Endothelial cell of umbilical vein (primary cell): ENCODE measurements at regions not wholly inside any gene's neighbourhood (a gene's known extent, or its start where the extent isn't known, plus 50 kb on each side); places are given as distances from the start of the nearest gene placed in this dataset.

Experiments
- BruUV-seq: library from RNA; stranded (reverse); fragments of 400-500 nt; replicated peaks from 2 replicates; lab custom pipeline; 2021; lab: Mats Ljungman, UMichigan
- CTCF ChIA-PET: fragments of 300-600, 350-600 bp; sonication (Branson Sonifier 250); formaldehyde crosslinking; loops from one replicate; lab custom pipeline; 2021; ENCODE audit warnings: antibody characterized with exemption, inconsistent platforms; lab: Charles Lee
- POLR2A ChIA-PET: fragments of 300-600, 350-600 bp; sonication (Branson Sonifier 250); formaldehyde crosslinking; loops from one replicate; lab custom pipeline; 2021; ENCODE audit warnings: antibody characterized with exemption, inconsistent platforms; lab: Charles Lee
- DNase-seq: peaks from one replicate; pipeline ENCODE4 v3.0.0-alpha.2; 2011; ENCODE audit warnings: low read depth, low spot score
- FAIRE-seq: peaks from 2 replicates; lab custom pipeline; 2011; peaks lifted over from hg19 to GRCh38; lab: Jason Lieb, UNC
- H2AFZ ChIP-seq: 2 replicates; pipeline ENCODE4 v1.6.0; 2012; ENCODE audit warnings: low read depth, low read length, control low read depth, inconsistent platforms
- H3K27ac ChIP-seq: 2 replicates; pipeline ENCODE4 v1.5.1; 2011; ENCODE audit warnings: low read depth, mild to moderate bottlenecking, control low read depth, low read length, moderate library complexity; ENCODE audit not compliant: insufficient read depth
- H3K27me3 ChIP-seq, 2 experiments: 2 replicates each; pipeline versions ENCODE4 v1.6.0 to v1.6.1; 2011; ENCODE audit warnings: low read length in 2 of 2, mixed read lengths in 1 of 2; ENCODE audit not compliant: control insufficient read depth in 2 of 2, insufficient read depth in 2 of 2
- H3K36me3 ChIP-seq, 2 experiments: 2 replicates in 1 of 2; 3 replicates in 1 of 2; pipeline ENCODE4 v1.5.1; 2011; ENCODE audit warnings: low read length in 2 of 2, mild to moderate bottlenecking in 1 of 2, moderate library complexity in 1 of 2; ENCODE audit not compliant: control insufficient read depth in 2 of 2, insufficient read depth in 2 of 2; ENCODE audit errors: extremely low read depth in 1 of 2
- H3K4me1 ChIP-seq: 3 replicates; pipeline ENCODE4 v1.5.1; 2011; ENCODE audit warnings: mild to moderate bottlenecking, low read length; ENCODE audit not compliant: control insufficient read depth, insufficient read depth; ENCODE audit errors: extremely low read depth
- H3K4me2 ChIP-seq: 2 replicates; pipeline ENCODE4 v1.6.1; 2011; ENCODE audit warnings: low read length, control low read depth, mixed read lengths; ENCODE audit not compliant: insufficient read depth
- H3K4me3 ChIP-seq, 3 experiments: fragments of 200-600 bp in 1 of 3; sonication (generic), shearing (Covaris generic) in 1 of 3; replicated peaks in 1 of 3; 2 replicates each; pipeline ENCODE4 v1.5.1; 2011 to 2016; ENCODE audit warnings: control low read depth in 3 of 3, low read length in 3 of 3, mild to moderate bottlenecking in 2 of 3, inconsistent platforms in 1 of 3, low read depth in 1 of 3, moderate library complexity in 1 of 3; ENCODE audit not compliant: insufficient read depth in 1 of 3
- H3K79me2 ChIP-seq: 2 replicates; pipeline ENCODE4 v1.6.0; 2012; ENCODE audit warnings: low read length, inconsistent platforms; ENCODE audit not compliant: control insufficient read depth, insufficient read depth
- H3K9ac ChIP-seq: replicated peaks from 2 replicates; pipeline ENCODE3; 2011; ENCODE audit warnings: low read length, control low read depth; ENCODE audit not compliant: insufficient read depth; ENCODE audit errors: extremely low read depth
- H3K9me1 ChIP-seq: replicated peaks from 3 replicates; pipeline ENCODE4 v1.6.0; 2011; ENCODE audit warnings: mild to moderate bottlenecking, low read length; ENCODE audit not compliant: control insufficient read depth, insufficient read depth; ENCODE audit errors: extremely low read depth
- H3K9me3 ChIP-seq: replicated peaks from 2 replicates; pipeline ENCODE4 v1.5.1; 2012; ENCODE audit warnings: low read length, inconsistent platforms; ENCODE audit not compliant: control insufficient read depth, insufficient read depth
- H4K20me1 ChIP-seq: replicated peaks from 2 replicates; pipeline ENCODE3; 2011; ENCODE audit warnings: mild to moderate bottlenecking, low read length; ENCODE audit not compliant: control insufficient read depth, insufficient read depth; ENCODE audit errors: extremely low read depth
- EZH2 ChIP-seq: IDR thresholded peaks from 2 replicates; pipeline ENCODE4 v1.6.1; 2012; ENCODE audit warnings: borderline replicate concordance, low read depth, mild to moderate bottlenecking, moderate library complexity, low read length, inconsistent platforms; ENCODE audit not compliant: severe bottlenecking
- FOS ChIP-seq: IDR thresholded peaks from 2 replicates; pipeline ENCODE4 v1.6.1; 2011; ENCODE audit warnings: mild to moderate bottlenecking, low read length, moderate library complexity, borderline replicate concordance; ENCODE audit not compliant: insufficient read depth
- GATA2 ChIP-seq: IDR thresholded peaks from 2 replicates; pipeline ENCODE4 v1.7.0; 2011; ENCODE audit warnings: low read depth, mild to moderate bottlenecking, moderate library complexity, mixed read lengths, low read length; ENCODE audit not compliant: insufficient read length, insufficient read depth
- JUN ChIP-seq: IDR thresholded peaks from 2 replicates; pipeline ENCODE4 v1.6.1; 2011; ENCODE audit warnings: borderline replicate concordance, low read depth; ENCODE audit not compliant: insufficient read length, insufficient read depth
- MAX ChIP-seq: IDR thresholded peaks from 2 replicates; pipeline ENCODE4 v1.6.1; 2011; ENCODE audit not compliant: insufficient read depth, insufficient read length
- MYC ChIP-seq: IDR thresholded peaks from one replicate; pipeline ENCODE4 v1.6.1; 2011; ENCODE audit warnings: mild to moderate bottlenecking, low read depth, low read length
- POLR2A ChIP-seq: IDR thresholded peaks from 2 replicates; pipeline ENCODE4 v1.6.1; 2012; ENCODE audit warnings: low read depth, mild to moderate bottlenecking, control low read depth, low read length
- POLR2AphosphoS5 ChIP-seq: IDR thresholded peaks from 2 replicates; pipeline ENCODE4 v1.6.1; 2012; ENCODE audit warnings: low read depth, mild to moderate bottlenecking, control low read depth, low read length, moderate library complexity; ENCODE audit not compliant: insufficient read depth
- dilution Hi-C: fragments of 300-500 bp; cut with MboI; formaldehyde crosslinking; loops from one replicate; pipeline ENCODE4 v1.15.0; 2019; ENCODE audit warnings: low sequenced_read_pairs; ENCODE audit not compliant: extremely low pct_ligation_motif_present
- intact Hi-C: fragments of 100-400 bp; cut with micrococcal nuclease; formaldehyde crosslinking; loops from one replicate; pipeline ENCODE4 v1.10.0; 2022
- TF ChIP-seq, protein P1 (sequence below), 2 donors: IDR thresholded peaks; 1 replicate in 1 of 2; 2 replicates in 1 of 2; pipeline ENCODE4 v1.5.1; 2011; ENCODE audit warnings: low read length in 2 of 2, mild to moderate bottlenecking in 2 of 2, moderate library complexity in 2 of 2, control low read depth in 1 of 2, inconsistent platforms in 1 of 2, low read depth in 1 of 2; ENCODE audit not compliant: insufficient read depth in 1 of 2; ENCODE audit errors: extremely low read depth in 1 of 2

DNA sequence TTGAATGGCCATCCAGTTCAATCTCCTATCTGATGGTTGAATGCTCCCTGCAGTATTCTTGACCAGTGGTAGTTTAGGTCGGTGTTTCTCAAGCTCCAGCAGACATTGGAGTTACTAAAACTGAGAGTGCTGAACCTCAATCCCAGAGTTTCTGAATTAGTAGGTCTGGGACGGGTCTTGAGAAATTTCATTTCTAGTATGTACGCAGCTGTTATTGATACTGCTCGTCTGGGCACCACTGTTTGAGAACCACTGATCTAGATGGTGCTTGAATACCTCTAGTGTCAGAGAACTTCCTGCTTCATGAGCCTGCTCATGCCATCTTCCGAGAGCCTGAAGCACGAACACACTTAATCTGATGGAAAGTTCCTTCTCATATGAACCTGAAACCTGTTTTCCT lies 99.4 kb upstream of the CREB5 start:
- Histone ChIP-seq H2AFZ (no peak overlapping the region), H4K20me1 (no peaks in the 10 kb centered on the region), H3K27ac (no peak overlapping the region), H3K4me1 (no peaks in the 10 kb centered on the region), H3K27me3 (peaks cover 34 to 49% of the 10 kb centered on the region in 2 experiments), H3K9ac (no peak overlapping the region), H3K4me2 (no peak overlapping the region), H3K4me3 (no peak overlapping the region), H3K79me2 (no peaks in the 10 kb centered on the region), H3K9me1 (no peaks in the 10 kb centered on the region), H3K36me3 (no peaks in the 10 kb centered on the region), H3K9me3 (no peaks in the 10 kb centered on the region)
- intact Hi-C loops: no loop called here
- no peak for FAIRE-seq
- ChIA-PET CTCF (no interaction called here), POLR2A (no interaction called here)
- no TSS peak for BruUV-seq
- no peak for DNase-seq
- dilution Hi-C loops: no loop called here
- TF ChIP-seq MAX (no peak), POLR2A (no peak), EZH2 (no peak), POLR2AphosphoS5 (no peak), FOS (no peak)
- TF ChIP-seq, protein P1, sequence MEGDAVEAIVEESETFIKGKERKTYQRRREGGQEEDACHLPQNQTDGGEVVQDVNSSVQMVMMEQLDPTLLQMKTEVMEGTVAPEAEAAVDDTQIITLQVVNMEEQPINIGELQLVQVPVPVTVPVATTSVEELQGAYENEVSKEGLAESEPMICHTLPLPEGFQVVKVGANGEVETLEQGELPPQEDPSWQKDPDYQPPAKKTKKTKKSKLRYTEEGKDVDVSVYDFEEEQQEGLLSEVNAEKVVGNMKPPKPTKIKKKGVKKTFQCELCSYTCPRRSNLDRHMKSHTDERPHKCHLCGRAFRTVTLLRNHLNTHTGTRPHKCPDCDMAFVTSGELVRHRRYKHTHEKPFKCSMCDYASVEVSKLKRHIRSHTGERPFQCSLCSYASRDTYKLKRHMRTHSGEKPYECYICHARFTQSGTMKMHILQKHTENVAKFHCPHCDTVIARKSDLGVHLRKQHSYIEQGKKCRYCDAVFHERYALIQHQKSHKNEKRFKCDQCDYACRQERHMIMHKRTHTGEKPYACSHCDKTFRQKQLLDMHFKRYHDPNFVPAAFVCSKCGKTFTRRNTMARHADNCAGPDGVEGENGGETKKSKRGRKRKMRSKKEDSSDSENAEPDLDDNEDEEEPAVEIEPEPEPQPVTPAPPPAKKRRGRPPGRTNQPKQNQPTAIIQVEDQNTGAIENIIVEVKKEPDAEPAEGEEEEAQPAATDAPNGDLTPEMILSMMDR (IDR thresholded peaks at IDR 0.05; ENCODE audit: extremely low read depth in 1 of 2, insufficient read depth in 1 of 2, low read depth in 1 of 2, low read length in 2 of 2): no peak

- FAIRE-seq (no peak), DNase-seq (no peak)
- H3K27ac ChIP-seq: no peak overlapping the region
- no peaks in the 10 kb centered on the region for H3K4me1 ChIP-seq
- H4K20me1 ChIP-seq: no peaks in the 10 kb centered on the region
- no peak for TF ChIP-seq MAX
- TF ChIP-seq MYC: no peak
- no peak for TF ChIP-seq GATA2
- TF ChIP-seq EZH2: no peak
- no peak for TF ChIP-seq JUN
- no peak for TF ChIP-seq FOS
- TF ChIP-seq, protein P1 (IDR thresholded peaks at IDR 0.05; ENCODE audit: extremely low read depth in 1 of 2, insufficient read depth in 1 of 2, low read depth in 1 of 2, low read length in 2 of 2): no peak
- TF ChIP-seq POLR2A: no peak
- TF ChIP-seq POLR2AphosphoS5: no peak
- BruUV-seq: no TSS peak
- H3K36me3 ChIP-seq: no peaks in the 10 kb centered on the region
- H3K27me3 ChIP-seq: peaks cover 34 to 49% of the 10 kb centered on the region in 2 experiments
- dilution Hi-C loops: no loop called here
- ChIA-PET CTCF (no interaction called here), POLR2A (no interaction called here)
- H3K79me2 ChIP-seq: no peaks in the 10 kb centered on the region
- intact Hi-C loops: no loop called here
- no peaks in the 10 kb centered on the region for H3K9me3 ChIP-seq
- no peak overlapping the region for H2AFZ ChIP-seq
- no peak overlapping the region for H3K4me2 ChIP-seq
- H3K4me3 ChIP-seq: no peak overlapping the region
- no peaks in the 10 kb centered on the region for H3K9me1 ChIP-seq
- no peak overlapping the region for H3K9ac ChIP-seq
Observed at GRCh38 chr7:28314841-28315240, 97.5 kb upstream of the CREB5 start.
